Uterus (tissue), 3 donors: ENCODE measurements at regions not wholly inside any gene's neighbourhood (a gene's known extent, or its start where the extent isn't known, plus 50 kb on each side); places are given as distances from the start of the nearest gene placed in this dataset. TPM values are rescaled to one million over a fixed set of nuclear protein-coding genes. Genes with fewer than 3 reads are reported as not detected.
"Not testable (repeated sequence)": the region's sequence is repeated elsewhere in the genome, so short reads cannot be mapped to it uniquely, and the experiment has no call there.

Experiments used
- DNase-seq, 2 donors: peaks; one replicate each; pipeline ENCODE4 v3.0.0-alpha.2; 2019 to 2020
- H3K27ac ChIP-seq, 2 donors: fragments of 200-600 bp; sonication (generic); 1 replicate in 1 of 2; 2 replicates in 1 of 2; pipeline ENCODE4 v1.5.1; 2016 to 2018
- H3K27me3 ChIP-seq, 2 donors: fragments of 200-600 bp; sonication (generic); one replicate each; pipeline ENCODE4 v1.5.1; 2018 to 2019; ENCODE audit warnings: control low read depth in 1 of 2
- H3K36me3 ChIP-seq, 2 donors: fragments of 200-600 bp; sonication (generic); one replicate each; pipeline ENCODE4 v1.5.1; 2019; ENCODE audit warnings: control low read depth in 1 of 2
- H3K4me1 ChIP-seq, 2 donors: fragments of 200-600 bp; sonication (generic); one replicate each; pipeline ENCODE4 v1.5.1; 2018 to 2019; ENCODE audit warnings: control low read depth in 1 of 2
- H3K4me3 ChIP-seq, 2 donors: fragments of 200-600 bp; sonication (generic); 1 replicate in 1 of 2; 2 replicates in 1 of 2; pipeline ENCODE4 v1.5.1; 2018 to 2019; ENCODE audit warnings: mild to moderate bottlenecking in 1 of 2
- H3K9me3 ChIP-seq, 2 donors: fragments of 200-600 bp; sonication (generic); one replicate each; pipeline ENCODE4 v1.5.1; 2019; ENCODE audit warnings: control low read depth in 1 of 2
- CTCF ChIP-seq, 4 experiments: fragments of 200-600 bp in 2 of 4; fragments of 450-650 bp in 2 of 4; sonication (generic) in 2 of 4; IDR thresholded peaks; one replicate each; pipeline ENCODE4 v1.5.1; 2016 to 2019; ENCODE audit warnings: antibody characterized with exemption in 4 of 4, mild to moderate bottlenecking in 2 of 4, moderate library complexity in 1 of 4
- POLR2A ChIP-seq, 2 donors: fragments of 450-650 bp; IDR thresholded peaks; one replicate each; pipeline ENCODE4 v1.6.1; 2016; ENCODE audit warnings: antibody characterized with exemption in 2 of 2, mild to moderate bottlenecking in 1 of 2, moderate library complexity in 1 of 2
- intact Hi-C: fragments of 100-400 bp; cut with DNase I; formaldehyde crosslinking; loops from one replicate; pipeline ENCODE4 v1.15.1; 2023; ENCODE audit warnings: low total_unique reads
- microRNA-seq: library from miRNA; unstranded; fragments of <30 nt; microRNA quantifications from one replicate; pipeline ENCODE4, GENCODE V29; 2016; ENCODE audit warnings: borderline microRNAs expressed, borderline replicate concordance
- small RNA-seq: library from RNA; depleted of rRNA; stranded (forward); fragments of <200 nt; gene quantifications from one replicate; pipeline ENCODE3, GENCODE V24; 2016
- donor health status: DM: yes; HTN: yes; CAD: no.

GRCh38 chr4:174383783-174384182, 100.1 kb downstream of the CEP44 start:
- TF ChIP-seq POLR2A (IDR thresholded peaks at IDR 0.05), result no peak
- no peak for TF ChIP-seq CTCF (IDR thresholded peaks at IDR 0.05)
- Histone ChIP-seq H3K27me3 (no peaks in the 10 kb centered on the region), H3K27ac (no peak overlapping the region), H3K9me3 (no peaks in the 10 kb centered on the region), H3K4me1 (peaks cover 0 to 6% of the 10 kb centered on the region in 2 donors), H3K36me3 (no peaks in the 10 kb centered on the region), H3K4me3 (no peak overlapping the region)
- DNase-seq, result no peak
- intact Hi-C loops, result no loop called here

DNA sequence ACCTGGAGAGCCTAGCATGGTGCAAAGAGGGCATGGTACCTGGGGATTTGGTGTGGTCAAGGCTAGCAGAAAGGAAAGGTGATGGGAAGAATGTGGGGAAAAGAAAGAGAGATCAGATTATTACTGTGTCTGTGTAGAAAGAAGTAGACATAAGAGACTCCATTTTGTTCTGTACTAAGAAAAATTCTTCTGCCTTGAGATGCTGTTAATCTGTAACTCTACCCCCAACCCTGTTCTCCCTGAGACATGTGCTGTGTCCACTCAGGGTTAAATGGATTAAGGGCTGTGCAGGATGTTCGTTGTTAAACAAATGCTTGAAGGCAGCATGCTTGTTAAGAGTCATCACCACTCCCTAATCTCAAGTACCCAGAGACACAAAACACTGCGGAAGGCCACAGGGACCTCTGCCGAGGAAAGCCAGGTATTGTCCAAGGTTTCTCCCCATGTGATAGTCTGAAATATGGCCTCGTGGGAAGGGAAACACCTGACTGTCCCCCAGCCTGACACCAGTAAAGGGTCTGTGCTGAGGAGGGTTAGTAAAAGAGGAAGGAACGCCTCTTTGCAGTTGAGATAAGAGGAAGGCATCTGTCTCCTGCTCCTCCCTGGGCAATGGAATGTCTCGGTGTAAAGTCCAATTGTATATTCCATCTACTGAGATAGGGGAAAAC, 99.4 kb downstream of the CEP44 start:
- H3K36me3 ChIP-seq, H3K27ac ChIP-seq, intact Hi-C loops: not testable (repeated sequence)

More for the DNA sequence above, 99.4 kb downstream of the CEP44 start:
- not testable (repeated sequence) for DNase-seq, H3K4me3 ChIP-seq, H3K27me3 ChIP-seq, H3K9me3 ChIP-seq, H3K4me1 ChIP-seq

Small RNA genes lying in the stretch of these regions (microRNA-seq; reads per million reads assigned to microRNA genes)
- not detected for gene MIR4276

Small RNA genes lying in the stretch of these regions (small RNA-seq; reads per million reads assigned to genes)
- gene MIR4276, result not detected
